ENCODE measurements at regions not wholly inside any gene's neighbourhood (a gene's known extent, or its start where the extent isn't known, plus 50 kb on each side); places are given as distances from the start of the nearest gene placed in this dataset.

DNA sequence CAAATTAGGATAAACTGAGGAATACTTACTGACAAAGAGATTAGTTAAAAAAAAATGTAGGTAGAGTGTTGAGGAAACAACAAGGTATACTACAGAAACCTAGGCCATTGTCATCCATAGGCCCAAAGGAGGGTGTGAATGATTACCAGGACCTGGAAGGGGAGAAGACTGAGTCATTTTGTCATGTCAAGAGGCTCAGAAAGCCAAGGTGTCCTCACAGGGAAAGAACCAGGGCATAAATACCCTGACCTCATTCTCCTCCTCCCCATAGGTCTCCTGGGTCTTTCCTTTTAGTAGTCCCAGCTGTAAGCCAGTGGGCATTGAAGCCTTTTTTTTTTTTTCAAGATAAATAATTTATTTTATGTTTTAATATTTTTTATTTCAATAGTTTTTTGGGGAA lies 582.1 kb upstream of the JAG1 start:
- no peak overlapping the region for H2BK5ac ChIP-seq (ENCODE audit: low read depth, low read length)
- no peak overlapping the region for H3K27ac ChIP-seq (ENCODE audit: low read depth, low read length)
- CTCF ChIA-PET (ENCODE audit: partially characterized antibody): no interaction called here
- no peak overlapping the region for H4K8ac ChIP-seq (ENCODE audit: extremely low read depth, insufficient read depth, low read length)
- H2BK15ac ChIP-seq (ENCODE audit: low read length): no peak overlapping the region
- H3K4me2 ChIP-seq (ENCODE audit: insufficient read depth in 1 of 2, low read depth in 2 of 2, low read length in 2 of 2): no peak overlapping the region
- POLR2A ChIA-PET (ENCODE audit: partially characterized antibody): no interaction called here
- H2BK20ac ChIP-seq (ENCODE audit: low read length): no peak overlapping the region
- no peak overlapping the region for H4K5ac ChIP-seq (ENCODE audit: insufficient read length, low read depth, low read length)
- H3K23me2 ChIP-seq (ENCODE audit: low read depth, low read length): no peaks in the 10 kb centered on the region
- no peak overlapping the region for H2AK5ac ChIP-seq (ENCODE audit: low read depth, low read length)
- H3K79me1 ChIP-seq (ENCODE audit: low read depth, low read length): no peaks in the 10 kb centered on the region
- no peaks in the 10 kb centered on the region for H3K27me3 ChIP-seq (replicated peaks in 1 of 4; ENCODE audit: control insufficient read depth in 3 of 4, extremely low read depth in 1 of 4, insufficient read depth in 3 of 4, low read length in 3 of 4)
- no peak overlapping the region for H2BK12ac ChIP-seq (ENCODE audit: low read depth, low read length)
- H3K23ac ChIP-seq (ENCODE audit: insufficient read length): no peak overlapping the region
- H3K4ac ChIP-seq (replicated peaks; ENCODE audit: insufficient read length, low read depth, low read length): no peak overlapping the region
- no peak overlapping the region for H3K56ac ChIP-seq (replicated peaks; ENCODE audit: insufficient read length, low read depth, low read length)
- H3K4me1 ChIP-seq (replicated peaks in 1 of 4; ENCODE audit: control insufficient read depth in 3 of 4, insufficient read depth in 4 of 4, low read length in 3 of 4): no peaks in the 10 kb centered on the region
- no peak overlapping the region for H2AFZ ChIP-seq (ENCODE audit: low read length)
- no peaks in the 10 kb centered on the region for H3K36me3 ChIP-seq (ENCODE audit: control insufficient read depth in 2 of 4, insufficient read depth in 4 of 4, low read length in 3 of 4)
- no peak overlapping the region for H3K4me3 ChIP-seq (ENCODE audit: extremely low read depth in 1 of 4, insufficient read depth in 2 of 4, low read depth in 3 of 4, low read length in 4 of 4)
- peaks cover 6 to 20% of the 10 kb centered on the region in 2 experiments; a peak in 3 of 4 replicates for H3K9me3 ChIP-seq (ENCODE audit: insufficient read depth in 2 of 2, low read depth in 1 of 2, low read length in 1 of 2)
- no peak overlapping the region for H3K18ac ChIP-seq (ENCODE audit: extremely low read depth, low read length)
- no peak overlapping the region for H3K9ac ChIP-seq (replicated peaks in 1 of 4; ENCODE audit: extremely low read depth in 1 of 4, low read depth in 3 of 4, low read length in 3 of 4)
- H2BK120ac ChIP-seq (replicated peaks; ENCODE audit: low read depth, low read length): no peak overlapping the region
- H4K20me1 ChIP-seq (replicated peaks in 1 of 2; ENCODE audit: control insufficient read depth in 1 of 2, insufficient read depth in 2 of 2, low read length in 2 of 2): no peaks in the 10 kb centered on the region
- H3K79me2 ChIP-seq (ENCODE audit: control insufficient read depth in 1 of 2, insufficient read depth in 2 of 2, low read length in 2 of 2): no peaks in the 10 kb centered on the region
- no peak overlapping the region for H3K14ac ChIP-seq (ENCODE audit: insufficient read length)
- FAIRE-seq (no peak), DNase-seq (ENCODE audit: low read depth in 1 of 2, low spot score in 2 of 2) (no peak)
- no peak overlapping the region for H4K91ac ChIP-seq (replicated peaks; ENCODE audit: insufficient read length, low read length)
- TF ChIP-seq, protein P1, sequence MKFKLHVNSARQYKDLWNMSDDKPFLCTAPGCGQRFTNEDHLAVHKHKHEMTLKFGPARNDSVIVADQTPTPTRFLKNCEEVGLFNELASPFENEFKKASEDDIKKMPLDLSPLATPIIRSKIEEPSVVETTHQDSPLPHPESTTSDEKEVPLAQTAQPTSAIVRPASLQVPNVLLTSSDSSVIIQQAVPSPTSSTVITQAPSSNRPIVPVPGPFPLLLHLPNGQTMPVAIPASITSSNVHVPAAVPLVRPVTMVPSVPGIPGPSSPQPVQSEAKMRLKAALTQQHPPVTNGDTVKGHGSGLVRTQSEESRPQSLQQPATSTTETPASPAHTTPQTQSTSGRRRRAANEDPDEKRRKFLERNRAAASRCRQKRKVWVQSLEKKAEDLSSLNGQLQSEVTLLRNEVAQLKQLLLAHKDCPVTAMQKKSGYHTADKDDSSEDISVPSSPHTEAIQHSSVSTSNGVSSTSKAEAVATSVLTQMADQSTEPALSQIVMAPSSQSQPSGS (IDR thresholded peaks at IDR 0.05; ENCODE audit: low read length): no peak
- no peak for TF ChIP-seq YY1 (IDR thresholded peaks at IDR 0.05; ENCODE audit: low read depth, low read length)
- no peak for TF ChIP-seq CEBPB (IDR thresholded peaks at IDR 0.05; ENCODE audit: low read depth, low read length)
- no peak for TF ChIP-seq NRF1 (IDR thresholded peaks at IDR 0.05; ENCODE audit: low read depth, low read length)
- no peak for TF ChIP-seq RNF2 (IDR thresholded peaks at IDR 0.05; ENCODE audit: borderline replicate concordance, low read depth, low read length, missing control alignments, poor library complexity, severe bottlenecking)

Data from H1 (cell line).